ENCODE measurements at regions not wholly inside any gene's neighbourhood (a gene's known extent, or its start where the extent isn't known, plus 50 kb on each side); places are given as distances from the start of the nearest gene placed in this dataset.
A peak's percentile ranks its signal among the peaks of the same experiment; 100 is the strongest.
"Not testable (repeated sequence)": the region's sequence is repeated elsewhere in the genome, so short reads cannot be mapped to it uniquely, and the experiment has no call there.

DNA sequence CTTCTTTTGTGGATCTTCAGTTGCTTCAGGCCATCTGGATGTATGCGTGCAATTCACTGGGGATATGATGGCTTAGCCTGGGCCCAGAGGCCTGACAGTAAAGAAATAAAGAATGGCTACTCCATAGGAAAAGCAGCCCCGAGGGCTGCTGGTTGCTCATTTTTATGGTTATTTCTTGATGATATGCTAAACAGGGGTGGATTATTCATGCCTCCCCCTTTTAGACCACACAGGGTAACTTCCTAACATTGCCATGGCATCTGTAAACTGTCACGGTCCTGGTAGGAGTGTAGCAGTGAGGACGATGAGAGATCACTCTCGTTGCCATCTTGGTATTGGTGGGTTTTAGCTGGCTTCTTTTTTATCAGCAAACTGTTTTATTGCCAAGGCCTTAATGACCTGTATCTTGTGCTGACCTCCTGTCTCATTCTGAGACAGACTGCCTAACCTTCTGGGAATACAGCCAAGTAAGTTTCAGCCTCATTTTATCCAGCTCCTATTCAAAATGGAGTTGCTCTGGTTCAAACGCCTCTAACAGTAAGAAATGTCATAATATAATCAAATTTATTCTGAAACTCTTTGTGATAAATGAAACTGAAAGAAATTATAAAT, 60.5 kb downstream of the DSEL start:
- DNase-seq, result no peak

DNA sequence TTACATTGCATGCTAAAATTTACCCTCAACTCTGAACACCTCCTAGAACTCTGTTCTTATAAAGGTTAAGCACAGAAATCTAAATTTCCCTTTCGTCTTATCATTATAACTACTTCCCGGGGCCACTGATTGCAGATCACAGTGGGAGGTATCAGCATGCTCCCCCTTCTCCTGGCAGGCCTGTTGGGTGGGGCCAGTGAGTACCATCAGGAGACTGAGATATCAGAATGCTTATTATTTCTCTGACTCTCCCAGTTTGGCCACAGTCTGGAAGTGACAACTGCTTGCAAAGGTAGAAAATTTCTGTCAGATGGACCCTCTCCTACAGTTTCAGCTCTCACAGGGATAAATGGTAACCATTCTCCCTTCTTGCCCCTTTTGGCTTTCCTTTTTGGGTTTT, 62.6 kb downstream of the DSEL start:
- peak; percentile 92 for DNase-seq

DNA sequence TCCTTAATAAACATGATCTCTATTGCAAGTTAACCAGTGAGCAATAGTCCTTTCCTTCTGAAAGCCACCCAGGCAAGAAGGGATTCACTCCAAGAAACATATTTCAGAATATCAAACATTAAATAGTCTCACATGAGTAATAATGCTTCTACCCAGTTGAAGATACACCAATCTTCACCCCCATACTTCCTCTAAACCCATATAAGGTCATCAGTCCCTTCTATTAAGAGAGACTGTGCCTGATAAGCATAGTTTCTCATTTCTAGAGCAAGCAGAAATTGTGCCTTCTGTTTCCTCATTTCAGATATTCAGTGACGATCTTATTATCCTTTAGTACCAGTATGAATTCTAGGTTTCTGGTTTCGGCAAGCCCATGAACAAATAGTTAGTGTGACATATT, 64.6 kb downstream of the DSEL start:
- no peak for DNase-seq

DNA sequence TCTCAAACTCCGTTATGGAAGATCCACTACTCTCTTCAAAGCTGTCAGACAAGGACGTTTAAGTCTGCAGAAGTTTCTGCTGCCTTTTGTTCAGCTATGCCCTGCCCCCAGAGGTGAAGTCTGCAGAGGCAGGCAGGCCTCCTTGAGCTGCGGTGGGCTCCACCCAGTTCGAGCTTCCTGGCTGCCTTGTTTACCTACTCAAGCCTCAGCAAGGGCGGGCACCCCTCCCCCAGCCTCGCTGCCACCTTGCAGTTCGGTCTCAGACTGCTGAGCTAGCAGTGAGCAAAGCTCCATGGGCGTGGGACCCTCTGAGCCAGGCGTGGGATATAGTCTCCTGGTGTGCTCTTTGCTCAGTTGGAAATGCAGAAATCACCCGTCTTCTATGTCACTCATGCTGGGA, 65.4 kb downstream of the DSEL start:
- not testable (repeated sequence) for DNase-seq

DNA sequence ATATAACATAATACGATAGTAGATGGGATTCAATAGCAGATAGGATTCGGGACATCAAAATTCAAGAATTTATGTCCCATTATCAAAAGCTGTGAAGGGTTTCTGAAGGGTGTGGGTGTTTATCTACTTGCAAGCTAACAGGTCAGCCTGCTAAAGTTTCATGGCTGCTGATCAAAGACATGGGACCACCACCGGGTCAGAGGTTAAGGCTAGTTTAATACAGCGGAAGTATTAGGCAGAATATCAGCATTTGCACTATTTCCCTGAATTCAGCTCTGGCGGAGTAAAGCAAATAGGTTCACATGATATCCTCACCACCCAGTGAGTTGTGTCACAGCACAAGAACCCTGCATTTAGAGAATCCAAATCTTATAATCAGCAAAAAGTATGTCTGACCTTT, 82.5 kb downstream of the DSEL start:
- no peak for DNase-seq

DNA sequence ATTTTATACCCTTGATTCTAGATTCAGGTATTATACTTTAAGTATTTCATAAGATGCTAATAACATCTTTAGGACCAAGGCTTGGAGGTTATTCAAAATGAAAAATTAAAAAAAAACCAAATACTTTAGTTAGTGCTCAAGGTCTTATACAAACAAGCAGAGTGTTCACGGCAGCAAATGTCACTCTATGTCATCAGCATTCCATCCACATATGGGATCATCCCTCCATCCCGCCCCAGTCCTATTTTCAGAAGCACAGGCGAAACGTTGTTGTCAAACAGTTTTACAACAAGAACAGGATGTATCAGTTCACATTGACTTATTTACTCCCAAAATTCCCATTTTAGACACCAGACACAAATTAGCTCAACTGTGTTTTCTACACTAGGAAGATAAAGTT, 83.7 kb downstream of the DSEL start:
- DNase-seq, result no peak

DNA sequence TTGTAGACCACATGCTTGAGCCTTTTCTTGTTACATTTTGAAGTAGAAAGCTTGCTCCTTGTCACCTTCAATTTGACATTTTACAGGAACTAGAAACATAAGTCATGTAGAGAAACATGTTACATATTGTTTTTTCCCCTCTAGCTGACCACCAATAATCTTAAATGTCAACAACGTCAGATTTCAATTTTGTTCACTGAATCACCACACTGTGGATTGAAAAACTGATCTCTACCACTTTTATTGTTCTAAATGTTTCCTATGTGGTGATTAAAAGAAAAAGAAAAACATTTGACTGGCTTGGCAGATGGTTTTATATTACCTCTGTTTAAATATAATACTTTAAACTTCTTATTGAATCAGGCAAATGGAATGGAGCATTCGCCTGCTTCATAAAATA, 87.7 kb downstream of the DSEL start:
- no peak for DNase-seq

DNA sequence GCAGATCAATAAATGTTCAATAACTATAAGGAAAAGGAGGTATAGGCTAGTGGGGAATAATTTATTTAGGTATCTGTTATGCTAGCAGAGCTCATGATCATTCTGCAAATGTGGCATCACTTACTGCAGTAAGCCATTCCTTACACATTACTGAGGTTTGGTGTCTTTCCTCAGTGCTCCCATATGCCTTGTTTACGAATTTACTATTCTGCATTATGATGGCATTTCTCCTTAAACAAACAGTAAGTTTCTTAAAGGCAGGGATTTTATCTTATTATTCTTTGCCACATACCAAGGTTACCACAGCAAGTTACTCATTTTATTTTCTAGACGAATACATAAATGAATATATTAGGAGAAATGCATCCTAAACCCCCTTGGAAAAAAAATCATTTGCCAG, 88.4 kb downstream of the DSEL start:
- no peak for DNase-seq

DNA sequence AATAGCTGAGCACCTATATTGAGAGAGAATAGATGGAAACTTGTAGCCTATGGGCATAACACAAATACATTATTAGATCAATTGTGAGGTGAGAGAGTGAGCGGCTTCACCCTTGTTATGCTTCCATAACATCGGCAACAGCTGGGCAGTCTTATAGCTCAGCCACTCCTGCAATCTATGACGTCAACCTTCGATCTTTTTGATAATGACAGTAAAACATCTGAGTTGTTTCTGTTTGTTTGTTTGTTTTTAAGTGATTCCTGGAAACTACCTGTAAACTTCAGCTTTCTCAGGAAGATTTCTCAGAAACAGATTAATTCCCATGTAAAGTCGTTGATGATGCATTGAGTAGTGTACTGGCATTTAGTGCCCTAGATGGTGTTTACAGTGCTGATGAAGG, 90.0 kb downstream of the DSEL start:
- no peak for DNase-seq

DNA sequence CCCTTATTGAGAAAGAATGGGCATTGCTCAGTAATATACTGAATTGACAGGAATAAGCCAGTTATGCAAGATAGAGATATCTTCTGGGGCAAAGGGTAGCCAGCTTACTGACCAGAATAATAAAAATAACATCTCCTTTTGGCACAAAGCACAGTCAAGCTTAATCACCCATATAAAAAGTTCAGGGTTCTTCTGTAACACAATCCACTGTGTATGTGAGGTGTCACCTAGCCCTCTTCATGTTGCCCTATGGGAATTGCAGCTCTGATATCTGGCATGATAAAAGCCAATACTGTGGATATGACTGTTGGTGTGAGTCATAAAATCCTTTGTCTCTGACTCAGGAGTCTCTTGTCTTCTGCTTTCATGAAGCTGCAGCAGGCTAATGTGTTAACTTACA, 90.8 kb downstream of the DSEL start:
- no peak for DNase-seq

DNA sequence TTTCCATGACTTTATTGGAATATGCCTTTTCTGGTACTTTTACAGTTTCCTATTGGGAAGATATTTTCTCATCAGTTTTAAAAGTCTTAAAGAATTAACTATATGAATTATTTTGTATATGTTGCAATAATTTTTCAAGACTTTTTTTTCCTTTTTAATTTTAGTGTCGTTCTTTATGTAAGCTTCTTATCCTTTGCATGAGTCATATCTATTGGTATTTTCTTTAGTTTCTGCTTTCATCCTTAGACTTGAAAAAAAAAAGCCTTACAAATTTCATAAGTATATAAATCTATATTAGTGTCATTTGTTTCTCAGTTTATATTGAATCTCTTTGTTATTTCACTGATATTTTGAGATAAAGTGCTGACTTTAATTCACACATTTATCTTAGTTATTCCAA, 94.9 kb downstream of the DSEL start:
- DNase-seq, result no peak

DNA sequence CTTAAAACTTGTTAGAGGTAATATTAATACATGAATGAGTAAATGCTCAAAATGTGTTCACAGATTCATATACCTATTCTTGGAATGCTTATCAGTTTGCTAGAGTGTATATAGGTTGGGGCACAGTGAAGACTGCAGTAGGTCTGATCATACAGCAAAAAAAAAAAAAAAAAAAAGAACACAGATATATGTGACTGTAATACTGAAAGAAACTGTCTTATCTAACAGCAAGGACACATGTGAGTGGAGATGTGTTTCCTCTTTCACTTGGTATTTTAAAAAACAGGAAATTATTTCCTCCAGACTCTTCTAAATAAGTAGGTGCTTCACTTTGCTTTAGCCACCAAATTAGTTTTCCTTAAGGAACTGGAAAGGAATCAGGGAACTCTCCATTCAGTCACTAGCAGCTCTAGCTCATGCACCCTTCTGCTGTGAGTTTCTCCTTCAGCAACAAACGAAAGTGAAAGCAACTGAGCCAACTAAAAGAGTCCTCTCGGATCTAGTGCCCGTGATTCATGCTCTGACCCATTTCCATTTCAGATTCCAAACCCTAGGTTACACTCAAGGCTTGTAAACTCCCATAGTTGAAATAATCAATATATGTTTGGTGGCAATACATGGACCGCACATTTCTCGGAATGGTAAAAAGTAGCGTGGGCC, 98.5 kb downstream of the DSEL start:
- peak; percentile 60 for DNase-seq

DNA sequence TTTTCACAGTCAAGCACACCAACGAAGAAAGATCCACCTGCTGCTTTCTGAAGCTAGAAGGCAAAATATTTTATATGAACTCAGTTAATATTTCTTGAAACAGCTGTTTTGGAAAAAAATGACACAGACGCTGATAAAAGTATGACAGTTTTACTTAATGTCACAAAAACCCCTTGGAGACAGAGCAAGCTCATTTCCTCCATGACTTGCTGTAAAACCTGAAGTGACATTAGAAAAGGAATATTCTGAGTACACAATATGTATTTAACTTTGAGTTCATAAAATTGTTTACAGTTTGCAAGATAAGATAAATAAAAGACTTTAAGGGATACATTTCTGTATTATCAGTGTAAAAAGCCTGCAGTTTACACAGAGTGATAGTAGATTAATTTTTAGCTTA, 105.4 kb downstream of the DSEL start:
- DNase-seq, result no peak

DNA sequence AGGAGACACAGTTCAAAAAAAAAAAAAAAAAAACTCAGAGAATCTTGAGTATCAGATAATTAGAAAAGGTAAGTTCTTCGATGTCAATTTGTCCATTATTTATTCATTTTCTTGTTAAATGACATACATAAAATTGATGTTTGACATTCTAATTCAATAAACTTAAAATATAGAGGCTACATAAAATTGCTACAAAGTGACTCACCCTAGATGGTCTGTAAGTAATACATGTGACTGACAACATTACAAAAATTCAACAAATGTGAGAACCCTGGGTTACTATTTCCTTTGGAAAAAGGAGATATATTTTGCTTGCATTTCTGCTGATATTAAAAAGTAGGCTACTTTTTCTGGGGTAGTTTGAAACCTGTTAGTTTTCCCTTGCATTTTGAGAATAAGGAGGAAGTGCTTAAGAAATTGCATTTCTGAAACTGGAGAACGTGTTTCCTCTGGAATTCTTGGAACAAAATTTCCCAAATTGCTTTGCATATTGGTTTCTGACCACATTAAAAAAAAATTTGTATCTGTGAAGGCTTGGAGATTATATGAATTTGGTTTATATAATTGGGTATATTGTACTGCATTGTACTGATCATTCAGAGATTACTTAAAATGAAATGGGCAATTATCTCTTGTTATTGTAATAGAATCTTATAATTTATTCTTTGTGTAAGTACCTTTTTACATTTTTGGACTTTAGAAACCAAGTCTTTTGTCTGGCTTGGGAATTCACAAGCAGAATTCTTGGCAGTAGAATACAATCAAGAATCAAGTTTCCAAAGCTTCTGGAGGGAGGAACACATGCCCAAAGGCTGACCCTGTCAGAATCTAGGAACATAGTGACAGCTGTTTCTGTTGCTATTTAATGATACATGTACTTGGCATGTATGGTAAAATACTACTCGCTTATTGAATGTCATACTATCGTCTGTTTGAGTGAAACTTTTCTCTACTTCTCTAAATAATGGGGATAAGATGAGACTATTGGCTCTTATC, 106.1 kb downstream of the DSEL start:
- DNase-seq, result no peak

DNA sequence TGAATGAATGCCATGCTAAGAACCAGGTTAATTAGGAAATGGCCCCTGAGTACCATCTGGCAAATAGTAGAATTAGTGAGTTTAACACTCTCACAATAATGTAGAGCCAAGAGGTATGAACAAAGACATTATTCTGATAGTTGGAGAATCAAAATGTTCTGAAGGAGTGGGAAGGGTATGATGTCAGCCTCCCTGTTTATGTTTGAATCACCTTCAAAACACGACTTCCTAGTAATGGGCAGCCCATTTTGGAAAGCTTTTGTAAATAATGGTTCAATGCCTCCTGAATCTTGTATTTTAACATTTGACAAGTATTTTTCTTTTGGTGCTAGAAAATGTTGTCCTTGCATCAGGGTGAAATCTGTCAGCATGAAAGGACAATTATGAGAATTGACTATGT, 108.3 kb downstream of the DSEL start:
- DNase-seq, result no peak

DNA sequence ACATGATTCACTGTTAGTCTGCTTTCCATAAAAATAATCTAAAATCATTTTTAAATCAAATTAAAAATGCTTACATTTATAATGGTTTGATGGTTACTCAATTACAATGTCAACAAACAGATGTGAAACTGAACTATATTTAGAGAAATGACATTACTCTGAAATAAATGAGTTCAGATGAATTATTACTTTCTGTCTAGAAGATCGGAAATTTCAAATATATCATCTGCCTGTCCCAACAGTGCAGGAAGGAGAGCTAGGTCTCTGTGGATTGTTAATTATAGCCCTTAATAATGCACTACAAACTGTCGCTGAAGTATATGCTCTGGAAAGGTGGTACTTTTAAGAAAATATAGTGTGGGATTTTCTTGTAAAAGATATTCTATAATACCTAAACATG, 109.8 kb downstream of the DSEL start:
- DNase-seq, result no peak

DNA sequence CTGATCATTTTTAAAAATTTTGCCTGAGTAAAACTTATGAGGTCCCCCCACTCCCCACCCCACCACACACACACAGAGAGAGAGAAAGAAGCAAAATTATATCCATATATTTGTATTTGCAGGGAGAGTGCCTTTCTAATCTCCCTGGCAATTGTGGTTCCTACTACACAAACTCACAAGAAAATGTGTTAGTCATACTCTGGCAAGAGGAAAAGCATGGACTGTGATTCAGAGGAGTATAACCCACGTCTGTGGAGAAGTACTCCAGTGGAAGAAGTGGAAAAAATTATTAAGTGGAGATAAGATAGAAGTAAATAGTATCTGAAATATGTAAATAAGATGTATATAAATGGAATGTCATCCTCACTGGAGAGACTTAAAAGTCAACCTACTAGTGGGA, 114.0 kb downstream of the DSEL start:
- DNase-seq, result no peak

DNA sequence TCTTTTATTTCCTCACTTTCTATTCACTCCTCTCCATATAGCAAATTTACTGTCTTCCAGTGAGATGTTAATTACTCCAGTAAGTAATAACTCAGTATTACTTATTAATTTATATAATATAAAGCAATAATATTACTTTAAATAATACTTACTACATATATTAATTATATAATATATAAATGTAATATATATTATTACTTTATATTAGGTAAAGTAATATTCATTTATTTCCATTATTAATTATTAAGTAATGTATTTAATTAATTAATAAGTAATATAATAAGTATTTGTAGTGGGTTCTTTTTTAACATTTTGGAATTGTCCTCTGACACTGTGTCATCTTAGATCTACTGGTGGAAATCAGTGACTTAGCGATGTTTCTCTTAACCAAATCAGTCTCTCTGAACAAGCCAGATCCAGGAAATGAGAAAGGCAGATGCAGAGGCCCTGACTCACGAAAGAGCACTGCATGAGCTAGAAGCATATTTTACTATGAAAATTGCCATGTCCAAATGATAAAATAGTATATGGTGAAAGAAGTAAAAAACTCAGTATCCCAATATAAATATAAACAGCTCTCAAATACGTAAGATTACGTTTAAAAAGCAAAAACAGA, 115.9 kb downstream of the DSEL start:
- DNase-seq, result no peak

DNA sequence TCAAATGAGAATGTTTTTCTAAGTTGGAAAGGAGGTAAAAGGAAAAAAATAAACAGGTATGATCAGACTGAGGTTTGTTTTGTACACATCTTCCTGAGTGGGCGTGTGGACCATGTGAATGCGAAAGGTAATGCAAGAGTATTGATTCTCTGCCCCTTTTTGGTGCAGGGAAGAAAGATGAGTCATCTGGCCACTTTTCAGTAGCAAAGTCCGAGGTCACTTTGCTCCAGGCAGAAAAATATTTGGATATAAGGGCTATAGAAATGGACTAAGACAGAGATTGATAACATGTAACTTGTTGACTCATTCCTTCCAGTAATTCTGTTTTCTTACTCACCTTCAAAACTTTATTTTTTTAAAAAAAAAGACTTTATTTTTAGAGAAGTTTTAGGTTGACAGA, 130.5 kb downstream of the DSEL start:
- no peak for DNase-seq

DNA sequence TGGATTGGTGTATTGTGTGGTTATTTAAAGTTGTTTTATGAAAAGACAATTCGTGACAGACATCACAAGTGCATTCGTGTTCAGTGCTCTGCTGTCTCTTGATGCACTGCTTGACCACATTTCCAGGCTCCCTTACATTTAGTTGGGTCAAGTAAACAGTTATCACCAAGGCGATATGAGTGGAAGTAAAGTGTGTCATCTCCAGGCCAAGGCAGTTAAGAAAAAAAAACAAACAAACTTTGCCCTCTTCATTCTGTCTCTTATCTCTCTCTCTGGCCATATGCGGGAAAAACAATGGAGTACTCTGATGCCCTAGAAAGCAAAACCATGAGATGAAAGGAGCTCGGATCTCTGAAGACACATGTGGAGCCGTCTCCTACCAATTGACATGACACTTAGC, 131.1 kb downstream of the DSEL start:
- no peak for DNase-seq

DNA sequence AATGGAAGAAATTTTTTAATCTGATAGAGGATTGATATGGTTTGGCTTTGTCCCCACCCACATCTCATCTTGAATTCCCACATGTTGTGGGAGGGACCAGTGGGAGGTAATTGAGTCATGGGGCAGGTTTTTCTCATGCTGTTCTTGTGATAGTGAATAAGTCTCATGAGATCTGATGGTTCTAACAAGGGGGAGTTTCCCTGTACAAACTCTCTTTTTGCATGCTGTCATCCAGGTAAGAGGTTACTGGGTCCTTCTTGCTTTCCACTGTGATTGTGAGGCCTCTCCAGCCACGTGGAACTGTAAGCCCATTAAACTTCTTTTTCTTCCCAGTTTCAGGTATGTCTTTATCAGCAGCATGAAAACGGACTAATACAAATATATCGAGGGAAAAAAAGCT, 132.5 kb downstream of the DSEL start:
- not testable (repeated sequence) for DNase-seq

DNA sequence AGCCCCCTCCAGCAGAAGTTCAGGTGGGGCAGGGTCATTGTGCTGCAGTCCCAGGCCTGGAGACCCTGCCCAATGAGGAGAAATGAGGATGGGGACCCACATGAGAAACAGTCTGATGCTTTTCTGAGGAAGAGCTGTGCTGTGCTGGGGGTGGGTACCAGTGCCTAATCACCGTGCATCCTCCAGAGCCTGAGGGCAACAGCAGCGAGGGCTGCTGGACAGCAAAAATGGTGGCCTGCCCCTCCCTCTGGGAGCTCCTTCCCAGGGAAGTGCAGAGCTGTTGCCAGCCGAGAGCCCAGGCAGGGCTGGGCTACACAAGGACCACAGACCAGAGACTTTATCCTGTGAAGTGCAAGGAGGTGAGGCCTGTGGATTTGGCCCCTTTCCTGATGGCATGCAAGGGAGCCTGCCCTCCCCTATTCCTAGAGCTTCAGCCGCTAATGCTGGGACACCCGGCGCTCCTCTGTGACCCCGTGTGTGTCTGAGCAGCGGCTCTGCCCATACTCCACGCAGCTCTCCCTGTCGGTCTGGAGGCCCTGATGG, 134.8 kb downstream of the DSEL start:
- DNase-seq, result peak; percentile 33

DNA sequence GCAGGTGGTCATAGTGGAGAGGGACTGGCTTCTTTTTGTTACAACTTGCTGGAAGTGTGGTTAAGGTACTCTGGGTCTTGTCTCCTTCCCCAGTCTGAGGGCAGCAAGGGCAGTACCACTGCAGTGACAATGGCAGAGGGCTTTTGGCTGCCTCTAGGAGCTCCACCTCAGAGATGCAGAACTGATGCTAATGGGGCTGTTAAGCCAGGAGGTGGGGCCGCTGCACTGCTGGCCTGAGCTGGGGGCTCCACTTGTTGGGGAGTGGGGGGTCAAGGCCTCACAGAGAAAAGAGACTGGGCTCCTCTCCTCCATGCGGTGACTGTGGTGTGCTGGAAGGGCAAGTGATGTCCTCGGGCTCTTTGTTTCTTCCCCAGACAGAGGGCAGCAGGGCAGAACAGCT, 135.7 kb downstream of the DSEL start:
- DNase-seq, result no peak
